ENCODE measurements at regions not wholly inside any gene's neighbourhood (a gene's known extent, or its start where the extent isn't known, plus 50 kb on each side); places are given as distances from the start of the nearest gene placed in this dataset.

GRCh38 chr1:172912765-172913260 lies 137.9 kb downstream of the TNFSF18 start:
- TF ChIP-seq EZH2 (IDR thresholded peaks at IDR 0.05; ENCODE audit: insufficient read depth, poor library complexity, severe bottlenecking) (no peak), EZH2phosphoT487 (IDR thresholded peaks at IDR 0.05; ENCODE audit: insufficient read depth, low read depth) (no peak)
- H3K9ac ChIP-seq: no peak overlapping the region
- DNase-seq: no peak
- H3K9me3 ChIP-seq (ENCODE audit: low read depth): no peaks in the 10 kb centered on the region
- H2AFZ ChIP-seq: no peak overlapping the region
- peaks cover 67% of the 10 kb centered on the region for H3F3A ChIP-seq (ENCODE audit: insufficient read depth)
- no peaks in the 10 kb centered on the region for H3K27me3 ChIP-seq (replicated peaks; ENCODE audit: insufficient read depth)
- no peaks in the 10 kb centered on the region; the same call in 1 of the 2 replicates for H3K9me2 ChIP-seq (ENCODE audit: insufficient read depth)
- H3K79me2 ChIP-seq (ENCODE audit: insufficient read depth): no peaks in the 10 kb centered on the region
- H3K4me2 ChIP-seq (ENCODE audit: unreplicated experiment): no peak overlapping the region
- H3K27ac ChIP-seq: no peak overlapping the region
- H3K4me1 ChIP-seq (ENCODE audit: insufficient read depth): peaks cover 63% of the 10 kb centered on the region
- in situ Hi-C loops (cut with MboI): no loop called here
- WGBS, 2 experiments (ENCODE audit: low coverage in 1 of 2, low lambda C conversion rate in 2 of 2, missing lambda C conversion rate in 2 of 2): 75 to 83% methylated on average over 5 of the region's 5 CpGs
- no peak overlapping the region for H3K4me3 ChIP-seq
- no peaks in the 10 kb centered on the region for H4K20me1 ChIP-seq (ENCODE audit: insufficient read depth)
- no peaks in the 10 kb centered on the region for H3K36me3 ChIP-seq (ENCODE audit: low read depth)

GRCh38 chr1:172914501-172915144 lies 136.1 kb downstream of the TNFSF18 start:
- H4K20me1 ChIP-seq (ENCODE audit: insufficient read depth): no peaks in the 10 kb centered on the region
- H3K79me2 ChIP-seq (ENCODE audit: insufficient read depth): no peaks in the 10 kb centered on the region
- WGBS, 2 experiments (ENCODE audit: low coverage in 1 of 2, low lambda C conversion rate in 2 of 2, missing lambda C conversion rate in 2 of 2): 28 to 32% methylated on average over 3 of the region's 3 CpGs
- H3K36me3 ChIP-seq (ENCODE audit: low read depth): no peaks in the 10 kb centered on the region
- TF ChIP-seq EZH2phosphoT487 (IDR thresholded peaks at IDR 0.05; ENCODE audit: insufficient read depth, low read depth): no peak
- TF ChIP-seq EZH2 (IDR thresholded peaks at IDR 0.05; ENCODE audit: insufficient read depth, poor library complexity, severe bottlenecking): no peak
- H3K9ac ChIP-seq: no peak overlapping the region
- peak; percentile 72 for DNase-seq
- peaks cover 67% of the 10 kb centered on the region for H3K4me1 ChIP-seq (ENCODE audit: insufficient read depth)
- H3K4me3 ChIP-seq: no peak overlapping the region
- no peak overlapping the region for H2AFZ ChIP-seq
- peak overlapping the region; percentile 44 for H3K27ac ChIP-seq
- peak overlapping the region; percentile 21 for H3K4me2 ChIP-seq (ENCODE audit: unreplicated experiment)
- H3K9me2 ChIP-seq (ENCODE audit: insufficient read depth): no peaks in the 10 kb centered on the region; the same call in 1 of the 2 replicates
- H3F3A ChIP-seq (ENCODE audit: insufficient read depth): peaks cover 58% of the 10 kb centered on the region
- in situ Hi-C loops (cut with MboI): no loop called here
- no peaks in the 10 kb centered on the region for H3K27me3 ChIP-seq (replicated peaks; ENCODE audit: insufficient read depth)
- no peaks in the 10 kb centered on the region for H3K9me3 ChIP-seq (ENCODE audit: low read depth)

DNA sequence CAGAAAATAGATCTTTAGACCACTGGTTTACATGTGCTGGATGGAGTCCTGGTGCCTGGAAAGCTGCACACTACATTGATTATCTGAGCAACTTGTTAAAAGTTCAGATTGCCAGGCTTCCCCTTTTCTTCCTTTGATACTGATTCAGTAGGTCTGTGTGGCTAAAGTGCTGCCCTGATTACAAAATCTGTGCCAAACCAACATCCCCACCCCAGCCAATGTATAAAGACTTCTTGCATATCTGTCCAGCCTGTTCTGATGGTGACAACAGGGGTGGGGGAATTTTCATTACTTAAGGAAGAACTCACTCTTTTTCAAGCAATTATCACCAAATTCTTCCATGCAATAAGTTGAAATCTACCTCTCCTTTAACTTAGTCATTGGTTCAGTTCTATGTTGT lies 135.5 kb downstream of the TNFSF18 start:
- Histone ChIP-seq H3K4me1 (ENCODE audit: insufficient read depth) (peaks cover 60% of the 10 kb centered on the region), H3K27ac (peak overlapping the region; percentile 44), H3K27me3 (replicated peaks; ENCODE audit: insufficient read depth) (no peaks in the 10 kb centered on the region), H3K4me2 (ENCODE audit: unreplicated experiment) (peak overlapping the region; percentile 21), H3K9ac (no peak overlapping the region), H3K79me2 (ENCODE audit: insufficient read depth) (no peaks in the 10 kb centered on the region), H3K4me3 (no peak overlapping the region), H3K9me2 (ENCODE audit: insufficient read depth) (no peaks in the 10 kb centered on the region; the same call in none of the 2 replicates), H2AFZ (no peak overlapping the region), H3F3A (ENCODE audit: insufficient read depth) (peaks cover 52% of the 10 kb centered on the region), H3K36me3 (ENCODE audit: low read depth) (no peaks in the 10 kb centered on the region), H3K9me3 (ENCODE audit: low read depth) (no peaks in the 10 kb centered on the region), H4K20me1 (ENCODE audit: insufficient read depth) (no peaks in the 10 kb centered on the region)
- DNase-seq: no peak
- TF ChIP-seq EZH2phosphoT487 (IDR thresholded peaks at IDR 0.05; ENCODE audit: insufficient read depth, low read depth) (no peak), EZH2 (IDR thresholded peaks at IDR 0.05; ENCODE audit: insufficient read depth, poor library complexity, severe bottlenecking) (no peak)
- in situ Hi-C loops (cut with MboI): no loop called here

DNA sequence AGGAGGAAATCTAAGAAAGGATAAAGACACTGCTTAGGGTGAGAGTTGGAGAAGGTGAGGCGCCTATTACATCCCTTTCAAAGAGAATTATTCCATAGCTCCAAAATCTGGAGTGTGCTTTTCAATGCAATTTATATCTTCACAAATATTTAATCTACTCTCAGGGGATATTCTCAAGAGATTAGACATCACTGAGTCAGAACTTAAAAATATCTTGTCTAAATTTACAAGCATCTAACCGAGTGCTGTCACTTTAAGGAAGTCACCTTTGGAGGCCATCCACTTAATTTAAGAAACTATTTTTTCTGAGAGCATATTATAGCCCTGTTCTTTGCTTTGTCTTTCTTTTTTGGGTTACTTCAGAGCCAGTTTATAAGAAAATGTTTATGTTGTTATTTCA lies 134.6 kb downstream of the TNFSF18 start:
- Histone ChIP-seq H3K79me2 (ENCODE audit: insufficient read depth) (no peaks in the 10 kb centered on the region), H3K9me2 (ENCODE audit: insufficient read depth) (no peaks in the 10 kb centered on the region; the same call in none of the 2 replicates), H3K4me3 (no peak overlapping the region), H3F3A (ENCODE audit: insufficient read depth) (peaks cover 47% of the 10 kb centered on the region), H3K9ac (no peak overlapping the region), H3K4me1 (ENCODE audit: insufficient read depth) (peaks cover 55% of the 10 kb centered on the region), H4K20me1 (ENCODE audit: insufficient read depth) (no peaks in the 10 kb centered on the region), H3K36me3 (ENCODE audit: low read depth) (no peaks in the 10 kb centered on the region), H3K4me2 (ENCODE audit: unreplicated experiment) (peak overlapping the region; percentile 15), H2AFZ (no peak overlapping the region), H3K27me3 (replicated peaks; ENCODE audit: insufficient read depth) (no peaks in the 10 kb centered on the region), H3K27ac (0 out of 2 replicates have a peak overlapping the region, but pooled peaks have one; percentile 3), H3K9me3 (ENCODE audit: low read depth) (no peaks in the 10 kb centered on the region)
- peak; percentile 46 for DNase-seq
- WGBS, 2 experiments (ENCODE audit: low coverage in 1 of 2, low lambda C conversion rate in 2 of 2, missing lambda C conversion rate in 2 of 2): 46 to 52% methylated on average over 2 of the region's 2 CpGs
- TF ChIP-seq EZH2phosphoT487 (IDR thresholded peaks at IDR 0.05; ENCODE audit: insufficient read depth, low read depth) (no peak), EZH2 (IDR thresholded peaks at IDR 0.05; ENCODE audit: insufficient read depth, poor library complexity, severe bottlenecking) (no peak)
- in situ Hi-C loops (cut with MboI): no loop called here

Measured in GM23248 (cell line).